Activated CD8-positive, alpha-beta T cell treated with anti-CD3 and anti-CD28 coated beads for 36 hours (primary cell): ENCODE measurements at regions not wholly inside any gene's neighbourhood (a gene's known extent, or its start where the extent isn't known, plus 50 kb on each side); places are given as distances from the start of the nearest gene placed in this dataset.

Experiments used
- ATAC-seq: fragments of 200-7000 bp; cut with Tn5 transposase; one replicate; pipeline ENCODE4 v1.10.0; 2021; ENCODE audit warnings: mild to moderate bottlenecking, moderate library complexity
- CTCF ChIA-PET: fragments of 350-600 bp; sonication (Branson Sonifier 250); formaldehyde crosslinking; loops from one replicate; lab custom pipeline; 2021; ENCODE audit warnings: antibody characterized with exemption; lab: Charles Lee
- POLR2A ChIA-PET: fragments of 350-600 bp; sonication (Branson Sonifier 250); formaldehyde crosslinking; loops from one replicate; lab custom pipeline; 2021; ENCODE audit warnings: antibody characterized with exemption; lab: Charles Lee
- DNase-seq: peaks from one replicate; pipeline ENCODE4 v3.0.0-alpha.2; 2020
- H3K27ac Mint-ChIP-seq: one replicate; pipeline ENCODE4 v1.8.0; 2021; ENCODE audit warnings: mild to moderate bottlenecking, mixed read lengths
- H3K27me3 Mint-ChIP-seq: one replicate; pipeline ENCODE4 v1.8.0; 2021; ENCODE audit warnings: mixed read lengths
- H3K36me3 Mint-ChIP-seq: one replicate; pipeline ENCODE4 v1.8.0; 2021; ENCODE audit warnings: low read depth, mixed read lengths
- H3K4me1 Mint-ChIP-seq: one replicate; pipeline ENCODE4 v1.8.0; 2021; ENCODE audit warnings: low read depth, mixed read lengths
- H3K4me3 Mint-ChIP-seq: one replicate; pipeline ENCODE4 v1.8.0; 2021; ENCODE audit warnings: mild to moderate bottlenecking, moderate library complexity, mixed read lengths
- H3K9me3 Mint-ChIP-seq: one replicate; pipeline ENCODE4 v1.8.0; 2021; ENCODE audit warnings: mixed read lengths
- CTCF ChIP-seq: fragments of 200-600 bp; IDR thresholded peaks from one replicate; pipeline ENCODE4 v1.8.0; 2022; ENCODE audit warnings: antibody characterized with exemption, mild to moderate bottlenecking
- intact Hi-C: fragments of 100-400 bp; cut with micrococcal nuclease; formaldehyde crosslinking; loops from one replicate; pipeline ENCODE4 v1.10.0; 2022

GRCh38 chr7:43022008-43022407 lies 89.8 kb downstream of the MRPL32 start:
- H3K4me3 Mint-ChIP-seq: no peak overlapping the region
- ATAC-seq (no peak), DNase-seq (no peak)
- CTCF ChIA-PET: no interaction called here
- intact Hi-C loops: no loop called here
- H3K36me3 Mint-ChIP-seq: no peaks in the 10 kb centered on the region
- H3K27ac Mint-ChIP-seq: no peak overlapping the region
- no peaks in the 10 kb centered on the region for H3K4me1 Mint-ChIP-seq
- no peak for TF ChIP-seq CTCF
- peaks cover 6% of the 10 kb centered on the region for H3K27me3 Mint-ChIP-seq
- H3K9me3 Mint-ChIP-seq: no peaks in the 10 kb centered on the region
- POLR2A ChIA-PET: no interaction called here

GRCh38 chr7:43033369-43033768 lies 79.1 kb upstream of the HECW1 start:
- Mint-ChIP-seq H3K4me1 (no peaks in the 10 kb centered on the region), H3K9me3 (no peaks in the 10 kb centered on the region), H3K4me3 (no peak overlapping the region), H3K27me3 (peaks cover 14% of the 10 kb centered on the region), H3K36me3 (no peaks in the 10 kb centered on the region), H3K27ac (no peak overlapping the region)
- ChIA-PET POLR2A (no interaction called here), CTCF (no interaction called here)
- no peak for TF ChIP-seq CTCF
- DNase-seq: no peak
- intact Hi-C loops: no loop called here
- no peak for ATAC-seq

- Mint-ChIP-seq H3K9me3 (no peaks in the 10 kb centered on the region), H3K4me3 (no peak overlapping the region), H3K27me3 (peaks cover 9% of the 10 kb centered on the region), H3K36me3 (no peaks in the 10 kb centered on the region), H3K27ac (no peak overlapping the region), H3K4me1 (no peaks in the 10 kb centered on the region)
- no peak for DNase-seq
- no peak for ATAC-seq
- TF ChIP-seq CTCF: no peak
- POLR2A ChIA-PET: no interaction called here
- CTCF ChIA-PET: no interaction called here
- intact Hi-C loops: no loop called here
These were observed 77.9 kb upstream of the HECW1 start for GRCh38 chr7:43034535-43035002.

GRCh38 chr7:43037531-43037930 lies 74.9 kb upstream of the HECW1 start:
- POLR2A ChIA-PET: no interaction called here

GRCh38 chr7:43038254-43038653 lies 74.2 kb upstream of the HECW1 start:
- TF ChIP-seq CTCF: no peak
- no peaks in the 10 kb centered on the region for H3K9me3 Mint-ChIP-seq
- no peak overlapping the region for H3K27ac Mint-ChIP-seq
- no peak overlapping the region for H3K4me3 Mint-ChIP-seq
- ATAC-seq (no peak), DNase-seq (no peak)
- H3K27me3 Mint-ChIP-seq: peaks cover 15% of the 10 kb centered on the region
- intact Hi-C loops: no loop called here
- CTCF ChIA-PET: no interaction called here
- POLR2A ChIA-PET: no interaction called here
- H3K4me1 Mint-ChIP-seq: no peaks in the 10 kb centered on the region
- H3K36me3 Mint-ChIP-seq: no peaks in the 10 kb centered on the region

More at GRCh38 chr7:43037531-43037930, 74.9 kb upstream of the HECW1 start:
- CTCF ChIA-PET: interaction anchor here (0.6 kb wide), 1 partner anchor 223 kb away, joined by 3 read pairs; no protein-coding TSS in a partner anchor
- TF ChIP-seq CTCF: no peak
- peaks cover 10% of the 10 kb centered on the region for H3K27me3 Mint-ChIP-seq
- ATAC-seq: no peak
- no peak overlapping the region for H3K4me3 Mint-ChIP-seq
- DNase-seq: no peak
- no peak overlapping the region for H3K27ac Mint-ChIP-seq
- no peaks in the 10 kb centered on the region for H3K36me3 Mint-ChIP-seq
- intact Hi-C loops: no loop called here
- H3K9me3 Mint-ChIP-seq: no peaks in the 10 kb centered on the region
- no peaks in the 10 kb centered on the region for H3K4me1 Mint-ChIP-seq
